ENCODE measurements at regions not wholly inside any gene's neighbourhood (a gene's known extent, or its start where the extent isn't known, plus 50 kb on each side); places are given as distances from the start of the nearest gene placed in this dataset.
A peak's percentile ranks its signal among the peaks of the same experiment; 100 is the strongest.

DNA sequence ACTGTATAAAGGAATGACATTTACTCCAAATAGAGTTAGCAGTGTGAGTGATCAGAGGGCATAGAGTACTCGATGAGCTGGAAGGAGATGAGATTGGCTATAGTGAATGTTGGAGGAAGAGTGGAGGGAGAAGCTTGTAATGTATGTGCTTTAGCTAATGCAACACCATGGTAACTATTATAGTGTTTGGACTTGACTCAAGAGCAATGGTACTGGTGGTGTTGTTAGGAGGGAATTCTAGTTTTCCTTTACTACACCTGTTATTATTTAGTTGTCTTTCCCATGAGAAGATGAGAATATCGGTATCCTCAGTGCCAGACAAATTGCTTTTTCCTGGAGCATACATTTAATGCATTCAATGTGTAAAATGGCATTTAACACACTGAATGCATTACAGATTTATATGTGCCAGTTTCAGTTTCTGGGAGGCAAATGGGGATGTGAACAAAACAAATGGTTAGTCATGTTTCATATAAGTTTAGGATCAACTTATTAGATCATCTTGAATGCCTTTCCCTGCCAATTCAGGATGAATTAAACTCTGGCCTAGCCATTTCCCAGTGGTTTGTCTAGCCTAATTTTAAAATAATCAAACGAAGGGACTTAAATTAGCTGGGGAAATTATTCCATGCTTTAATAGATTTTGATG, 291.1 kb upstream of the ADAMTS5 start:
- ChIA-PET POLR2A (no interaction called here), CTCF (no interaction called here)
- no peak for DNase-seq (ENCODE audit: low read depth, low spot score)

DNA sequence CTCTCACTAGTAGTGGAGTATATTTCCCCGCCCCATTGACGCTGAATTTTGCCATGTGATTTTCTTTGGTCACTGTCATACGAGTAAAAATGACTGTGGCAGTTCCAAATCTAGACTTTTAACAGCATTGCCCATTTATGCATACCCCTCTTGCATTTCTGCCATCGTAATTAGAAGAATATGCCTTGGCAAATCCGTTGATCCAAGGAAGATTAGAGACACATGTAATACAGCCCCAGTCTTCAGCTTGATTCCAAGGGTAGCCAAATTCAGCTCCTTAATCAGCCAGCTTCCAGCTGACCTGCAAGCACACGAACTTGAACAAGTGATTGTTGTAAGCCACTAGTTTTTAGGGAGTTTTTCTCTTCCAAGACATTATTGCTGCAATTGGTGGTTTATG, 290.3 kb upstream of the ADAMTS5 start:
- CTCF ChIA-PET = interaction anchor here (0.9 kb wide), 1 partner anchor 165 kb away, joined by 3 read pairs; no protein-coding TSS in a partner anchor

More for the DNA sequence above, 291.1 kb upstream of the ADAMTS5 start:
- TF ChIP-seq, protein P1, sequence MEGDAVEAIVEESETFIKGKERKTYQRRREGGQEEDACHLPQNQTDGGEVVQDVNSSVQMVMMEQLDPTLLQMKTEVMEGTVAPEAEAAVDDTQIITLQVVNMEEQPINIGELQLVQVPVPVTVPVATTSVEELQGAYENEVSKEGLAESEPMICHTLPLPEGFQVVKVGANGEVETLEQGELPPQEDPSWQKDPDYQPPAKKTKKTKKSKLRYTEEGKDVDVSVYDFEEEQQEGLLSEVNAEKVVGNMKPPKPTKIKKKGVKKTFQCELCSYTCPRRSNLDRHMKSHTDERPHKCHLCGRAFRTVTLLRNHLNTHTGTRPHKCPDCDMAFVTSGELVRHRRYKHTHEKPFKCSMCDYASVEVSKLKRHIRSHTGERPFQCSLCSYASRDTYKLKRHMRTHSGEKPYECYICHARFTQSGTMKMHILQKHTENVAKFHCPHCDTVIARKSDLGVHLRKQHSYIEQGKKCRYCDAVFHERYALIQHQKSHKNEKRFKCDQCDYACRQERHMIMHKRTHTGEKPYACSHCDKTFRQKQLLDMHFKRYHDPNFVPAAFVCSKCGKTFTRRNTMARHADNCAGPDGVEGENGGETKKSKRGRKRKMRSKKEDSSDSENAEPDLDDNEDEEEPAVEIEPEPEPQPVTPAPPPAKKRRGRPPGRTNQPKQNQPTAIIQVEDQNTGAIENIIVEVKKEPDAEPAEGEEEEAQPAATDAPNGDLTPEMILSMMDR (IDR thresholded peaks at IDR 0.05; ENCODE audit: insufficient read depth, low read length, missing control alignments) = no peak
- H3K4me3 ChIP-seq (ENCODE audit: low read depth, low read length) = no peak overlapping the region

DNA sequence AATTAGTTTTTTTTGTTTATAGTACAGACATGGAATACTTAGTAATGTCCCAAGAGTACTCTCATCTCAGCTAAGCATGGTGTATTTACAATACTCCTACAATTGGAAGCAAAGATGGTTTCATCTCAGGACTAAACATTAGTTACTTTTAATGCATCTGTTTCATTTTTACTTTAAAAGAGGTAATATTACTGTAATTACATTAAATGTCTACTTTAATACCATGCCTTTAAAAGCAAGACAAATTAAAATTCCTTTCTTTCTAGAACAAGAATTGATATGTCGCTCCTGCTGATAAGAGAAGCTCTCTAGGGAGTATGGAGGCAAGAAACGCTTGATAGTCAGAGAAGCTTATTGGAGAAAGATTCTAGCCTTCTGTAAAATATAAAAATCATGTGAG, 284.9 kb upstream of the ADAMTS5 start:
- ChIA-PET POLR2A (no interaction called here), CTCF (no interaction called here)
- TF ChIP-seq, protein P1 (IDR thresholded peaks at IDR 0.05; ENCODE audit: insufficient read depth, low read length, missing control alignments) = no peak
- no peak overlapping the region for H3K4me3 ChIP-seq (ENCODE audit: low read depth, low read length)
- no peak for DNase-seq (ENCODE audit: low read depth, low spot score)

More for the DNA sequence above, 290.3 kb upstream of the ADAMTS5 start:
- TF ChIP-seq, protein P1 (IDR thresholded peaks at IDR 0.05; ENCODE audit: insufficient read depth, low read length, missing control alignments) = no peak
- H3K4me3 ChIP-seq (ENCODE audit: low read depth, low read length) = no peak overlapping the region
- POLR2A ChIA-PET = no interaction called here
- no peak for DNase-seq (ENCODE audit: low read depth, low spot score)

DNA sequence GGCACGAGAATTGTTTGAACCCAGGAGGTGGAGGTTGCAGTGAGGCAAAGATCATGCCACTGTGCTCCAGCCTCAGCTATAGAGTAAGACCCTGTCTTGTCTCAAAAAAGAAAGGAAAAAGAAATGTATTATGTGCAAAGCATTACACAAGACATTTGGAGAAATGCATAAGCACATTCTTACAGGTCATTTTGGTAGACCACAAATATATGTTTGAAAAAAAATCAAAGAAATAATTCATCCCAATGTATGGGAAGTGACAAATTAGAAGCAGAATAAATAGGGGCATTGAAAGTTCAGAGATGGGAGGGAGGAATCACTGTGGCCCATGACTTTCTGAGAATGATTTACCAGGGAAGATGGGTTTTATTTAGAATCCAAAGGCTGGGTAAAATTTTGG, 283.5 kb upstream of the ADAMTS5 start:
- ChIA-PET POLR2A (no interaction called here), CTCF (interaction anchor here (1.6 kb wide), 1 partner anchor 10 kb away, joined by 5 read pairs; no protein-coding TSS in a partner anchor)
- H3K4me3 ChIP-seq (ENCODE audit: low read depth, low read length) = no peak overlapping the region
- peak; percentile 28 for DNase-seq (ENCODE audit: low read depth, low spot score)
- TF ChIP-seq, protein P1 (IDR thresholded peaks at IDR 0.05; ENCODE audit: insufficient read depth, low read length, missing control alignments) = no peak

DNA sequence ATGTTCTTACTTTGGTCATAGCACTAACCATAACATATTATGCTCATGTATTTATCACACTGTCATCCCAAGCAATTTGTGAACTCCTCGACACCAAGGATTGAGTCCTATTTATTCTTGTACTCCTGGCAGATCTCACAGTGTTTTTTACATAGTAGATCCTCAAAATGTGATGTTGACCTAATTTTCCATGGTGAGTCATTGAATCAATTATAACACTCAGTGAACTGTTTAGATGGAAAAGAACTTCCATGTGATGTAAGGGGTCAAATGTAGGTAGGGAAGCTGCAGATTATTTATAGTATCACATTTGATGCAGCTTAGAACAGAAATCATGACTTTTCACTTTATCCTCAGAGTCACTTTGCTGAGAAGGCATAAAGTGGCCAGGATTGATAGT, 281.9 kb upstream of the ADAMTS5 start:
- TF ChIP-seq, protein P1 (IDR thresholded peaks at IDR 0.05; ENCODE audit: insufficient read depth, low read length, missing control alignments) = no peak
- DNase-seq (ENCODE audit: low read depth, low spot score) = no peak
- H3K4me3 ChIP-seq (ENCODE audit: low read depth, low read length) = no peak overlapping the region
- ChIA-PET POLR2A (no interaction called here), CTCF (no interaction called here)

DNA sequence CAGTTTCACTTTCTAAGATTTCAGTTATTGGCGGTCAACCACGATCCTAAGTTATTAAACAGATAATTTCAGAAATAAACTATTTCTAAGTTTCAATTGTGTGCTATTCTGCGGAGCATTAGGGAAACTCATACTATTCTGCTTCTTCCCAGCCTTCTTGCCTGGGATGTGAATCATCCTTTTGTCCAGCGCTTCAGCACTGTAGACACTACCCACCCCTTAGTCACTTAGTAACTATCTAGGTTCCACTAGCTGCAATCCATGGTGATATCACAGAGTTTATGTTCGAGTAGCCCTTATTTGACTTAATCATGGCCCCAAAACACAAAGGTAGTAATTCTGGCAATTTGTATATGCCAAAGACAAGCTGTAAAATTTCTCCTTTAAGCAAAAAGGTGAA, 279.9 kb upstream of the ADAMTS5 start:
- CTCF ChIA-PET = interaction anchor here (1.1 kb wide), 1 partner anchor 15 kb away, joined by 3 read pairs; no protein-coding TSS in a partner anchor
- no peak for DNase-seq (ENCODE audit: low read depth, low spot score)

More for the DNA sequence above, 279.9 kb upstream of the ADAMTS5 start:
- TF ChIP-seq, protein P1 (IDR thresholded peaks at IDR 0.05; ENCODE audit: insufficient read depth, low read length, missing control alignments) = no peak
- POLR2A ChIA-PET = no interaction called here
- H3K4me3 ChIP-seq (ENCODE audit: low read depth, low read length) = no peak overlapping the region

Data from AG04449 (cell line).